ENCODE measurements at regions not wholly inside any gene's neighbourhood (a gene's known extent, or its start where the extent isn't known, plus 50 kb on each side); places are given as distances from the start of the nearest gene placed in this dataset.

DNA sequence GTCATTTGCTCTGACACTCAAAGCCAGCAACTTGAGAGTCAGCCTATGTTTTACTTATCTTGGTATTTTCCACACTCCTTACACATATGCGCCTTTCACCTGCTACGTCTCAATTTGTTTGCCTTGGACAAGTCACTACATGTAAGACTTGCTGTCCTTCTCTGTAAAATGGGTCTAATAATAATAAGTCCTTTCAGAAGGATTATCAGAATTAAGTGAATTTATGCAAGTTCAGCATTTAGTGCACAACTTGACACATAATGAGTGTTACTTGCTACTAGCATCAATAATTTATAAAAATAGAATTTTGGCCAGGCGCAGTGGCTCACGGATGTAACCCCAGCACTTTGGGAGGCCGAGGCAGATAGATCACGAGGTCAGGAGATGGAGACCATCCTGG is 71.1 kb upstream of the UBL3 start:
- in situ Hi-C loops (cut with HindIII; ENCODE audit: low sequenced_read_pairs): loop anchor here (5.0 kb wide), 1 partner anchor 196 kb away; no protein-coding TSS in a partner anchor
- H3K4me3 ChIP-seq (ENCODE audit: low read depth, low read length): no peak overlapping the region
- DNase-seq (ENCODE audit: low read depth): no peak
- TF ChIP-seq, protein P1, sequence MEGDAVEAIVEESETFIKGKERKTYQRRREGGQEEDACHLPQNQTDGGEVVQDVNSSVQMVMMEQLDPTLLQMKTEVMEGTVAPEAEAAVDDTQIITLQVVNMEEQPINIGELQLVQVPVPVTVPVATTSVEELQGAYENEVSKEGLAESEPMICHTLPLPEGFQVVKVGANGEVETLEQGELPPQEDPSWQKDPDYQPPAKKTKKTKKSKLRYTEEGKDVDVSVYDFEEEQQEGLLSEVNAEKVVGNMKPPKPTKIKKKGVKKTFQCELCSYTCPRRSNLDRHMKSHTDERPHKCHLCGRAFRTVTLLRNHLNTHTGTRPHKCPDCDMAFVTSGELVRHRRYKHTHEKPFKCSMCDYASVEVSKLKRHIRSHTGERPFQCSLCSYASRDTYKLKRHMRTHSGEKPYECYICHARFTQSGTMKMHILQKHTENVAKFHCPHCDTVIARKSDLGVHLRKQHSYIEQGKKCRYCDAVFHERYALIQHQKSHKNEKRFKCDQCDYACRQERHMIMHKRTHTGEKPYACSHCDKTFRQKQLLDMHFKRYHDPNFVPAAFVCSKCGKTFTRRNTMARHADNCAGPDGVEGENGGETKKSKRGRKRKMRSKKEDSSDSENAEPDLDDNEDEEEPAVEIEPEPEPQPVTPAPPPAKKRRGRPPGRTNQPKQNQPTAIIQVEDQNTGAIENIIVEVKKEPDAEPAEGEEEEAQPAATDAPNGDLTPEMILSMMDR (IDR thresholded peaks at IDR 0.05; ENCODE audit: low read depth, low read length, missing control alignments): no peak

DNA sequence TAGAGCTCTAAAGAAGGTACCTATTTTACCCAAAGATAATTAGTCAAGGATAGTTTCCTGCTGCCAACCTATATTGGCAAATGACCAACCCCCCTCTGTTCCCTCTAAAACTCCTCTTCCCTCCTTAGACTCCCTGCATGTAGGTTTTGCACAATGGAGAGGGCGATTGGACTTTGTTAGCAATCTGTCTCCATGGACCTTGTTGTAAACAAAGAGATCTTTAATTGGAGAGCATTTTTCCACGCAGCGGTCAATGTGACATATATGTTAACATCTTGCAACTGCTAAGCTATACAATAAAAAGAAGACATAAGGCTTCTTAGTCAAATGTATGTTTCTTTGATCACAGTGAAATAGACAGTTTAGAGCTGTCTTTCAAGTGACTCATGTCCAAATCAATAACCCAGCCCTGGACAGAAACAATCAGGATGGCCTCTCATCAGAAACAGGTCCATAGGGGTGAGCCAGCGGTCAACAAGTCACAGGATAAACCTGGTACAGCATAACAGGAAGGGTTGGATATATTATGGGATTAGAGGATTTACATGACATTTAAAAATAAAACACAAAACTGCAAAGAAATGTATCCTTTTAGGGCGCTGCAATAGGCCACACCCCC is 69.7 kb upstream of the UBL3 start:
- DNase-seq (ENCODE audit: low read depth): no peak
- no peak overlapping the region for H3K4me3 ChIP-seq (ENCODE audit: low read depth, low read length)
- in situ Hi-C loops (cut with HindIII; ENCODE audit: low sequenced_read_pairs): loop anchor here (5.0 kb wide), 1 partner anchor 197 kb away; no protein-coding TSS in a partner anchor
- TF ChIP-seq, protein P1 (IDR thresholded peaks at IDR 0.05; ENCODE audit: low read depth, low read length, missing control alignments): no peak

DNA sequence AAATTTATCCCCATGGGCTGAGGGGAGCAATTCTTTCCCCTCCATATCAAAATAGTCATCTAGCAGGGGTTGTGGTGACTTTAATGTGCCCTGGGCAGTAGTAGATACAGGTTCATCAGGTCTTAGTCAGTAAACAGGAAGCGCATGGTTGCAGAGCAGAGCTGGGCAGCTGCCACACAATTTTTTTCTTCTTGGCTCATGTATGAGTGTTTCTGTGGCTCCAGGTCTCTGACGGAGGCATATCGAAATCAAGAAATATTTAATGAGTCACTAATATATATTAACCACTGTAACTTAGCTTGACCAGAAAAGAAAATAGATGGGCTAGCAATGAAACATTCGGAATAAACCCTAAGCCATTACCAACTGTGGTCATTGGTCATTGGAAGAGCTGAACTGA is 68.4 kb upstream of the UBL3 start:
- DNase-seq (ENCODE audit: low read depth): peak; percentile 78
- TF ChIP-seq, protein P1 (IDR thresholded peaks at IDR 0.05; ENCODE audit: low read depth, low read length, missing control alignments): no peak
- in situ Hi-C loops (cut with HindIII; ENCODE audit: low sequenced_read_pairs): no loop called here
- no peak overlapping the region for H3K4me3 ChIP-seq (ENCODE audit: low read depth, low read length)

DNA sequence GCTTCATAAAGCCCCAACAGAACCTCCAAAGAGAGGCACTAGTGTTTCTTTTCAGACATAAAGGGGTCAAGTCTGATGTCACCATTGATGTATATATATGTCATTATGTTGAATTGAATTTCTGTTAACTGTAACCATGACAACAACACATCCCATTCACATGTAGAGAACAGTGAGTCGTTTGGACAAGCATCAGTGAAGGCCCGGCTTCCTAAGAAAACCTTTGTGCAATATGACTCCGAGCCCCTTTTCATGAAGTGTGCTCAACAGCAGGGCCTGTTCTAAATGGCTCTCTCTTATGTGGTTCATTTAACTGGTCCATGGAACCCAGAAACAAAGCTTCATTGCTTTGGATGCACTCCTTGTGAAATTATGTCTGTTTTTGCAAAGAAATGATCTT is 67.2 kb upstream of the UBL3 start:
- no peak overlapping the region for H3K4me3 ChIP-seq (ENCODE audit: low read depth, low read length)
- DNase-seq (ENCODE audit: low read depth): no peak
- TF ChIP-seq, protein P1 (IDR thresholded peaks at IDR 0.05; ENCODE audit: low read depth, low read length, missing control alignments): no peak
- in situ Hi-C loops (cut with HindIII; ENCODE audit: low sequenced_read_pairs): no loop called here

DNA sequence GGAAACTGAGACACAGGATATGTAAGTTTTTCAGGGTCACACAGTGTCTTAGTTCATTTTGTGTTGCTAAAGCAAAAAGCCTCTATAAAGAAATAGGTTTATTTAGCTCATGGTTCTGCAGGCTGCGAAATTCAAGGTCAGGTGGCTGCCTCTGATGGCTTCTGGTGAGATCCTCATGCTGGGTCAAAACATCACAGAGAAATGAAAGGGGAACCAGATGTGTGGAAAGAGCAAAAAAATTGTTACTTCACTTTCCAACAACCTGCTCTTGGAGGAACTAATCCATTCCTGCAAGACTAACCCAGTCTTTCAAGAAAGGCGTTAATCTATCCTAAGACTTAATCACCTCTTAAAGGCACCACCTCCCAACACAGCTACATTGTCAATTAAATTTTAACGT is 64.2 kb upstream of the UBL3 start:
- DNase-seq (ENCODE audit: low read depth): no peak
- in situ Hi-C loops (cut with HindIII; ENCODE audit: low sequenced_read_pairs): no loop called here
- H3K4me3 ChIP-seq (ENCODE audit: low read depth, low read length): no peak overlapping the region
- TF ChIP-seq, protein P1 (IDR thresholded peaks at IDR 0.05; ENCODE audit: low read depth, low read length, missing control alignments): no peak

DNA sequence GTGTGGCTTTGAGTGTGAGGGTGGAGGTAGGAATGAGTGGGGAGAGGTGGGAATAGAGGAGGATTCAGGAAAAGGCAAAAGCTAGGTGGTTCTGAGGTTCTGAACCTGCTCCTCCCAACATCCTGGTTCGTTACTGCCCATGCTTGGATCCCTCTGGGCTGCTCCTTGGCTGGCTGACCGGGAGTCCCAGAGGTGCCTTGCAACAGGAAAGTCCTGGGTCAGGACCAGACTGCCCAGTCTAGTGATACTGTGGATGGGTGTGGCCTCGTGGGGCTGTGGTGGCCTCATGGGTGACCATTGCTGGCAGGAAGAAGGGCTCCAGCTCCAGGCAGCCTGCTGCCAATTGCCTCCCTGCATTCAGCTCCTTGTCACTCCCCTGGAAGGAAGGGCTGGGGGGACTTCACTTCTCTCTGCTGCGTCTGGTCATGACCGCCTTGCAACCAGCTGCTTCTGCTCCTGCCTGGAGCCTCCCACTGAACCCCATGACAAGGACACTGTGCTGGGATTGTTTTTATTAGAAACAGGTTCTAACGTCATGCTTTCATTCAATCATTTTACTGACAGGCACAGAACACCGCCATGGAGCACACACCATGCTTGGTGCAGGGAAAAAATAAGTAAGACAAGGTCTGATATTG is 61.5 kb upstream of the UBL3 start:
- no peak for DNase-seq (ENCODE audit: low read depth)
- H3K4me3 ChIP-seq (ENCODE audit: low read depth, low read length): no peak overlapping the region
- TF ChIP-seq, protein P1 (IDR thresholded peaks at IDR 0.05; ENCODE audit: low read depth, low read length, missing control alignments): no peak
- in situ Hi-C loops (cut with HindIII; ENCODE audit: low sequenced_read_pairs): no loop called here
